Fibroblast of lung (primary cell): ENCODE measurements at regions not wholly inside any gene's neighbourhood (a gene's known extent, or its start where the extent isn't known, plus 50 kb on each side); places are given as distances from the start of the nearest gene placed in this dataset.

Experiments
- DNase-seq, 2 donors: peaks; one replicate each; pipeline versions ENCODE4 v3.0.0 to v3.0.0-alpha.2; 2010; ENCODE audit warnings: low read depth in 2 of 2
- H2AFZ ChIP-seq: 2 replicates; pipeline ENCODE4 v1.5.1; 2012; ENCODE audit warnings: low read length, control low read depth, inconsistent platforms
- H3K27ac ChIP-seq: 2 replicates; pipeline ENCODE4 v1.5.1; 2011; ENCODE audit warnings: low read length, control low read depth; ENCODE audit not compliant: insufficient read depth
- H3K27me3 ChIP-seq: 2 replicates; pipeline ENCODE4 v1.5.1; 2011; ENCODE audit warnings: mild to moderate bottlenecking, low read length; ENCODE audit not compliant: control insufficient read depth, insufficient read depth
- H3K36me3 ChIP-seq: 2 replicates; pipeline ENCODE4 v1.5.1; 2011; ENCODE audit warnings: low read length; ENCODE audit not compliant: control insufficient read depth, insufficient read depth
- H3K4me1 ChIP-seq: 2 replicates; pipeline ENCODE4 v1.5.1; 2011; ENCODE audit warnings: low read length; ENCODE audit not compliant: control insufficient read depth, insufficient read depth; ENCODE audit errors: extremely low read depth
- H3K4me2 ChIP-seq: 2 replicates; pipeline ENCODE4 v1.5.1; 2011; ENCODE audit warnings: low read length, control low read depth; ENCODE audit not compliant: insufficient read depth; ENCODE audit errors: extremely low read depth
- H3K4me3 ChIP-seq, 4 experiments: fragments of 200-600 bp in 1 of 4; sonication (generic) in 1 of 4; replicated peaks in 1 of 4; 2 replicates each; pipeline ENCODE4 v1.5.1; 2011 to 2016; ENCODE audit warnings: low read length in 4 of 4, low read depth in 3 of 4, mild to moderate bottlenecking in 3 of 4, control low read depth in 2 of 4, inconsistent platforms in 1 of 4, mixed read lengths in 1 of 4; ENCODE audit not compliant: insufficient read depth in 1 of 4; ENCODE audit errors: control extremely low read depth in 1 of 4
- H3K79me2 ChIP-seq: 2 replicates; pipeline ENCODE4 v1.5.1; 2012; ENCODE audit warnings: mild to moderate bottlenecking, low read length, inconsistent platforms; ENCODE audit not compliant: control insufficient read depth, insufficient read depth
- H3K9ac ChIP-seq: 2 replicates; pipeline ENCODE4 v1.5.1; 2011; ENCODE audit warnings: mild to moderate bottlenecking, low read length, control low read depth; ENCODE audit not compliant: insufficient read depth
- H3K9me3 ChIP-seq: 2 replicates; pipeline ENCODE4 v1.5.1; 2012; ENCODE audit warnings: low read depth, low read length; ENCODE audit not compliant: control insufficient read depth, insufficient read depth
- H4K20me1 ChIP-seq: 2 replicates; pipeline ENCODE4 v1.5.1; 2011; ENCODE audit warnings: low read length; ENCODE audit not compliant: control insufficient read depth, insufficient read depth; ENCODE audit errors: extremely low read depth
- EZH2 ChIP-seq: IDR thresholded peaks from 2 replicates; pipeline ENCODE4 v1.5.1; 2012; ENCODE audit warnings: low read length, control low read depth, mild to moderate bottlenecking; ENCODE audit errors: missing control alignments
- TF ChIP-seq, protein P1 (sequence below), 2 donors: IDR thresholded peaks in 1 of 2; conservative IDR thresholded peaks in 1 of 2; 1 replicate in 1 of 2; 2 replicates in 1 of 2; pipeline ENCODE4 v1.5.1; 2011 to 2012; ENCODE audit warnings: low read length in 2 of 2, control low read depth in 1 of 2, inconsistent platforms in 1 of 2, low read depth in 1 of 2, mild to moderate bottlenecking in 1 of 2

DNA sequence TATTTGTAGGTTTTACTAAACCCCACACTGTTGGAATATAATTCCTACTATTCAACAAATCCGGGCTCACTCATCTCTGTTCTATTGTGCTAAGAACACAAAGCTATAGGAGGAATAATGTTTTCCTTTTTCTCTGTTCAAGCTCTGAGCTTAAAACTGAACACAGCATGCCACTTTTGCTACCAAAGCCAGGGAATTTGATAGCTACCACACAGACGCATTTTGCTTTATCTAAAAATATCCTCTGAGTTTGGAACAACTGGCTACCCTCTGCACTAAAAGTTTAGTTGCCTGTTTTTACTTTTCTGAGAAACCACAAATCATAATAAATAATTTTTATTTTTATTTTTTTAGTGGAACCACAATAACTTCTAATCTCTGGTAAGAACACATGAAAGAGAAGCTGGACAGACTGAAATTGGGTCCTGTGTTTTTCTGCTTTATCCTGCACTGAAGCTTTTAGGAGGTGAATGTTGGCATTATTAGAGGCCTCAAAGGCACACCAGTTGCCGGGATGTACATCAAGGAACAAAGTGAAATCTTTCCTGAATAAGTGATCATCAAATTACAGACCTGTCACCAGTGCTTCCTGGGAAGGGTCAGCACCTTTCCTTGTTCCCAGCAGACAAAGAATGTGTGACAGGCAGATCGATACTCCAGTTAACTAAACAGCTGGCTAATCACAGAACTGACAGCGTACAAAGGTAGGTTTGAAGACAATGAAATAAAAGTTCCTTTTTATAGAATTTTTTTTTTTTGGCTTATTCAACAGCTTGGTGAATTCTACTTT lies 523.2 kb upstream of the TENM4 start:
- Histone ChIP-seq H3K27ac (no peak overlapping the region), H3K4me2 (no peak overlapping the region), H3K27me3 (no peaks in the 10 kb centered on the region), H3K79me2 (no peaks in the 10 kb centered on the region), H3K9me3 (no peaks in the 10 kb centered on the region), H3K9ac (no peak overlapping the region), H2AFZ (no peak overlapping the region), H3K36me3 (no peaks in the 10 kb centered on the region), H3K4me1 (no peaks in the 10 kb centered on the region), H4K20me1 (no peaks in the 10 kb centered on the region), H3K4me3 (no peak overlapping the region)
- TF ChIP-seq, protein P1, sequence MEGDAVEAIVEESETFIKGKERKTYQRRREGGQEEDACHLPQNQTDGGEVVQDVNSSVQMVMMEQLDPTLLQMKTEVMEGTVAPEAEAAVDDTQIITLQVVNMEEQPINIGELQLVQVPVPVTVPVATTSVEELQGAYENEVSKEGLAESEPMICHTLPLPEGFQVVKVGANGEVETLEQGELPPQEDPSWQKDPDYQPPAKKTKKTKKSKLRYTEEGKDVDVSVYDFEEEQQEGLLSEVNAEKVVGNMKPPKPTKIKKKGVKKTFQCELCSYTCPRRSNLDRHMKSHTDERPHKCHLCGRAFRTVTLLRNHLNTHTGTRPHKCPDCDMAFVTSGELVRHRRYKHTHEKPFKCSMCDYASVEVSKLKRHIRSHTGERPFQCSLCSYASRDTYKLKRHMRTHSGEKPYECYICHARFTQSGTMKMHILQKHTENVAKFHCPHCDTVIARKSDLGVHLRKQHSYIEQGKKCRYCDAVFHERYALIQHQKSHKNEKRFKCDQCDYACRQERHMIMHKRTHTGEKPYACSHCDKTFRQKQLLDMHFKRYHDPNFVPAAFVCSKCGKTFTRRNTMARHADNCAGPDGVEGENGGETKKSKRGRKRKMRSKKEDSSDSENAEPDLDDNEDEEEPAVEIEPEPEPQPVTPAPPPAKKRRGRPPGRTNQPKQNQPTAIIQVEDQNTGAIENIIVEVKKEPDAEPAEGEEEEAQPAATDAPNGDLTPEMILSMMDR (conservative IDR thresholded peaks at IDR 0.05 in 1 of 2, IDR thresholded peaks at IDR 0.05 in 1 of 2; ENCODE audit: low read depth in 1 of 2, low read length in 2 of 2): no peak
- no peak for TF ChIP-seq EZH2
- DNase-seq: no peak

DNA sequence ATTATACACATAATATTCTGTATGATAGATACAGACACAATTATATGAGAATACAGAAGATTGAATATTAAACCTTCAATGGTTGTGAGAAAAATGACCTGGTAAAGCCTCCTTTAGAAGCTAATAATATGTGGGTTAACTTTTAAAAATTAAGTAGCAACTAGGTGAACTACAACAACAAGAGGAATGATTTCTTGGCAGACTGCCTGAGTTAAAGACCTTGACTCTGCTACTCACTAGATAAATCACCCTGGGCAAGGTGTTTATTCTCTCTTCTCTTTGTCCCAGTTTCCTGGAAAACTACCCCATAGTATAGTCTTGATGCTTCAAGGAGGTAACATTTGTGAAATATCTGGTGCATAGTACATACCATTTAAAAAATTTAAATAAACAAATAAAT lies 519.6 kb upstream of the TENM4 start:
- Histone ChIP-seq H4K20me1 (no peaks in the 10 kb centered on the region), H3K79me2 (no peaks in the 10 kb centered on the region), H3K4me2 (no peak overlapping the region), H3K4me3 (no peak overlapping the region), H3K4me1 (no peaks in the 10 kb centered on the region), H3K27me3 (no peaks in the 10 kb centered on the region), H3K36me3 (no peaks in the 10 kb centered on the region), H3K27ac (no peak overlapping the region), H3K9ac (no peak overlapping the region), H3K9me3 (no peaks in the 10 kb centered on the region), H2AFZ (no peak overlapping the region)
- TF ChIP-seq, protein P1 (conservative IDR thresholded peaks at IDR 0.05 in 1 of 2, IDR thresholded peaks at IDR 0.05 in 1 of 2; ENCODE audit: low read depth in 1 of 2, low read length in 2 of 2): no peak
- no peak for TF ChIP-seq EZH2
- no peak for DNase-seq

DNA sequence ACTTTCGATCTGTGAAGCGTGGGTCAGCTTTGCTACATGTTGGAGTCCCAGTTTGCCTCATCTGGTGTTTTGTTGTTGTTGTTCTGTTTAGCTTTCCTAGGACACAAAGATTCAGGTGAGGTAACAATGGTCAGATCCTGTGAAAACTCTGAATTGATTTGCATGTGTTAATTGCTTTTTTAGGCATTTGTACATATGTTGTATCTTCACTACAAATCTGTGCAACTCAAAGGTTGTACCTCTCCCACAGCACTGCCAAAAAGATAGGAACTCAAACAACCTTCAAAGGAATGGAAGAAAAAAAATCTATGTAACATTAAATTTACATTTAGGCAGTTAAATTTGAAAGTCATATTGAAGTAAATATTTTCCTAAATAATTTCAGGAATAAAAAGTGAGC lies 518.5 kb upstream of the TENM4 start:
- Histone ChIP-seq H2AFZ (no peak overlapping the region), H3K27ac (no peak overlapping the region), H3K79me2 (no peaks in the 10 kb centered on the region), H3K36me3 (no peaks in the 10 kb centered on the region), H3K4me1 (no peaks in the 10 kb centered on the region), H3K9me3 (no peaks in the 10 kb centered on the region), H3K4me2 (no peak overlapping the region), H3K4me3 (no peak overlapping the region), H3K27me3 (no peaks in the 10 kb centered on the region), H3K9ac (no peak overlapping the region), H4K20me1 (no peaks in the 10 kb centered on the region)
- no peak for TF ChIP-seq EZH2
- TF ChIP-seq, protein P1 (conservative IDR thresholded peaks at IDR 0.05 in 1 of 2, IDR thresholded peaks at IDR 0.05 in 1 of 2; ENCODE audit: low read depth in 1 of 2, low read length in 2 of 2): no peak
- DNase-seq: no peak
